ENCODE measurements at regions not wholly inside any gene's neighbourhood (a gene's known extent, or its start where the extent isn't known, plus 50 kb on each side); places are given as distances from the start of the nearest gene placed in this dataset.
"Not testable (repeated sequence)": the region's sequence is repeated elsewhere in the genome, so short reads cannot be mapped to it uniquely, and the experiment has no call there.

- Histone ChIP-seq H3K4me1 (ENCODE audit: control insufficient read depth in 5 of 5, insufficient read depth in 5 of 5, low read length in 5 of 5) (peaks cover 1 to 35% (median 18%) of the 10 kb centered on the region in 5 donors), H3K9me3 (ENCODE audit: control insufficient read depth in 5 of 5, low read length in 5 of 5) (no peaks in the 10 kb centered on the region), H3K27ac (ENCODE audit: low read depth, low read length) (no peak overlapping the region), H3K9ac (ENCODE audit: low read length in 5 of 5) (no peak overlapping the region), H3K36me3 (ENCODE audit: control insufficient read depth in 5 of 5, insufficient read depth in 5 of 5, low read length in 5 of 5) (no peaks in the 10 kb centered on the region), H3K4me3 (ENCODE audit: low read depth in 1 of 5, low read length in 5 of 5) (no peak overlapping the region), H3K27me3 (ENCODE audit: control insufficient read depth in 5 of 5, insufficient read depth in 4 of 5, low read length in 5 of 5) (peaks cover 0 to 6% (median 1%) of the 10 kb centered on the region in 5 donors)
Observed at GRCh38 chr9:129554649-129555048, 66.3 kb downstream of the C9orf50 start.

GRCh38 chr9:129553277-129553676 lies 67.6 kb downstream of the C9orf50 start:
- Histone ChIP-seq H3K36me3 (ENCODE audit: control insufficient read depth in 5 of 5, insufficient read depth in 5 of 5, low read length in 5 of 5) (no peaks in the 10 kb centered on the region), H3K4me1 (ENCODE audit: control insufficient read depth in 5 of 5, insufficient read depth in 5 of 5, low read length in 5 of 5) (peaks cover 8 to 45% (median 25%) of the 10 kb centered on the region in 5 donors)

GRCh38 chr9:129552064-129552463 lies 68.8 kb downstream of the C9orf50 start:
- H3K36me3 ChIP-seq (ENCODE audit: control insufficient read depth in 5 of 5, insufficient read depth in 5 of 5, low read length in 5 of 5) = no peaks in the 10 kb centered on the region
- peaks cover 9 to 42% (median 27%) of the 10 kb centered on the region in 5 donors for H3K4me1 ChIP-seq (ENCODE audit: control insufficient read depth in 5 of 5, insufficient read depth in 5 of 5, low read length in 5 of 5)
- H3K4me3 ChIP-seq (ENCODE audit: low read depth in 1 of 5, low read length in 5 of 5) = no peak overlapping the region
- no peak overlapping the region for H3K27ac ChIP-seq (ENCODE audit: low read depth, low read length)
- peaks cover 0 to 17% (median 0%) of the 10 kb centered on the region in 5 donors for H3K27me3 ChIP-seq (ENCODE audit: control insufficient read depth in 5 of 5, insufficient read depth in 4 of 5, low read length in 5 of 5)
- H3K9me3 ChIP-seq (ENCODE audit: control insufficient read depth in 5 of 5, low read length in 5 of 5) = no peaks in the 10 kb centered on the region
- no peak overlapping the region for H3K9ac ChIP-seq (ENCODE audit: low read length in 5 of 5)

More at GRCh38 chr9:129553277-129553676, 67.6 kb downstream of the C9orf50 start:
- no peak overlapping the region for H3K4me3 ChIP-seq (ENCODE audit: low read depth in 1 of 5, low read length in 5 of 5)
- no peaks in the 10 kb centered on the region for H3K9me3 ChIP-seq (ENCODE audit: control insufficient read depth in 5 of 5, low read length in 5 of 5)
- no peak overlapping the region for H3K9ac ChIP-seq (ENCODE audit: low read length in 5 of 5)
- peaks cover 0 to 16% (median 3%) of the 10 kb centered on the region in 5 donors for H3K27me3 ChIP-seq (ENCODE audit: control insufficient read depth in 5 of 5, insufficient read depth in 4 of 5, low read length in 5 of 5)
- no peak overlapping the region for H3K27ac ChIP-seq (ENCODE audit: low read depth, low read length)

GRCh38 chr9:129551393-129551973 lies 69.4 kb downstream of the C9orf50 start:
- Histone ChIP-seq H3K27me3 (ENCODE audit: control insufficient read depth in 5 of 5, insufficient read depth in 4 of 5, low read length in 5 of 5) (peaks cover 0 to 18% (median 0%) of the 10 kb centered on the region in 5 donors), H3K9ac (ENCODE audit: low read length in 5 of 5) (no peak overlapping the region), H3K4me3 (ENCODE audit: low read depth in 1 of 5, low read length in 5 of 5) (no peak overlapping the region), H3K36me3 (ENCODE audit: control insufficient read depth in 5 of 5, insufficient read depth in 5 of 5, low read length in 5 of 5) (no peaks in the 10 kb centered on the region), H3K27ac (ENCODE audit: low read depth, low read length) (no peak overlapping the region), H3K4me1 (ENCODE audit: control insufficient read depth in 5 of 5, insufficient read depth in 5 of 5, low read length in 5 of 5) (peaks cover 9 to 38% (median 27%) of the 10 kb centered on the region in 5 donors), H3K9me3 (ENCODE audit: control insufficient read depth in 5 of 5, low read length in 5 of 5) (no peaks in the 10 kb centered on the region)

GRCh38 chr9:129550977-129551376 lies 69.9 kb downstream of the C9orf50 start:
- H3K4me1 ChIP-seq (ENCODE audit: control insufficient read depth in 5 of 5, insufficient read depth in 5 of 5, low read length in 5 of 5) = peaks cover 9 to 37% (median 27%) of the 10 kb centered on the region in 5 donors
- H3K27ac ChIP-seq (ENCODE audit: low read depth, low read length); H3K9me3 ChIP-seq (ENCODE audit: control insufficient read depth in 5 of 5, low read length in 5 of 5); H3K9ac ChIP-seq (ENCODE audit: low read length in 5 of 5); H3K4me3 ChIP-seq (ENCODE audit: low read depth in 1 of 5, low read length in 5 of 5); H3K36me3 ChIP-seq (ENCODE audit: control insufficient read depth in 5 of 5, insufficient read depth in 5 of 5, low read length in 5 of 5): not testable (repeated sequence)
- peaks cover 0 to 18% (median 0%) of the 10 kb centered on the region in 5 donors for H3K27me3 ChIP-seq (ENCODE audit: control insufficient read depth in 5 of 5, insufficient read depth in 4 of 5, low read length in 5 of 5)

- peaks cover 0 to 18% (median 0%) of the 10 kb centered on the region in 5 donors for H3K27me3 ChIP-seq (ENCODE audit: control insufficient read depth in 5 of 5, insufficient read depth in 4 of 5, low read length in 5 of 5)
- H3K9ac ChIP-seq (ENCODE audit: low read length in 5 of 5) = peak overlapping the region in 4 of 5 donors; percentile 24 to 68 (median 53)
- H3K4me3 ChIP-seq (ENCODE audit: low read depth in 1 of 5, low read length in 5 of 5) = peak overlapping the region in 4 of 5 donors; percentile 35 to 55 (median 48)
- peaks cover 9 to 34% (median 27%) of the 10 kb centered on the region in 5 donors for H3K4me1 ChIP-seq (ENCODE audit: control insufficient read depth in 5 of 5, insufficient read depth in 5 of 5, low read length in 5 of 5)
- H3K27ac ChIP-seq (ENCODE audit: low read depth, low read length) = peak overlapping the region; percentile 54
- H3K36me3 ChIP-seq (ENCODE audit: control insufficient read depth in 5 of 5, insufficient read depth in 5 of 5, low read length in 5 of 5) = no peaks in the 10 kb centered on the region
- H3K9me3 ChIP-seq (ENCODE audit: control insufficient read depth in 5 of 5, low read length in 5 of 5) = no peaks in the 10 kb centered on the region
Observed at GRCh38 chr9:129550199-129550839, 70.6 kb downstream of the C9orf50 start.

- Histone ChIP-seq H3K27me3 (ENCODE audit: control insufficient read depth in 5 of 5, insufficient read depth in 4 of 5, low read length in 5 of 5) (peaks cover 0 to 18% (median 0%) of the 10 kb centered on the region in 5 donors), H3K9ac (ENCODE audit: low read length in 5 of 5) (peak overlapping the region in 4 of 5 donors; percentile 35 to 66 (median 47)), H3K27ac (ENCODE audit: low read depth, low read length) (peak overlapping the region; percentile 54), H3K4me3 (ENCODE audit: low read depth in 1 of 5, low read length in 5 of 5) (peak overlapping the region in 4 of 5 donors; percentile 19 to 55 (median 38)), H3K4me1 (ENCODE audit: control insufficient read depth in 5 of 5, insufficient read depth in 5 of 5, low read length in 5 of 5) (peaks cover 9 to 34% (median 25%) of the 10 kb centered on the region in 5 donors), H3K9me3 (ENCODE audit: control insufficient read depth in 5 of 5, low read length in 5 of 5) (no peaks in the 10 kb centered on the region), H3K36me3 (ENCODE audit: control insufficient read depth in 5 of 5, insufficient read depth in 5 of 5, low read length in 5 of 5) (no peaks in the 10 kb centered on the region)
Observed at GRCh38 chr9:129549684-129550083, 71.2 kb downstream of the C9orf50 start.

- Histone ChIP-seq H3K9ac (ENCODE audit: low read length in 5 of 5) (peak overlapping the region in 2 of 5 donors; percentile 35 to 66), H3K36me3 (ENCODE audit: control insufficient read depth in 5 of 5, insufficient read depth in 5 of 5, low read length in 5 of 5) (no peaks in the 10 kb centered on the region), H3K4me3 (ENCODE audit: low read depth in 1 of 5, low read length in 5 of 5) (peak overlapping the region in 3 of 5 donors; percentile 27 to 55 (median 49)), H3K4me1 (ENCODE audit: control insufficient read depth in 5 of 5, insufficient read depth in 5 of 5, low read length in 5 of 5) (peaks cover 9 to 32% (median 22%) of the 10 kb centered on the region in 5 donors), H3K27ac (ENCODE audit: low read depth, low read length) (peak overlapping the region; percentile 54), H3K27me3 (ENCODE audit: control insufficient read depth in 5 of 5, insufficient read depth in 4 of 5, low read length in 5 of 5) (peaks cover 0 to 18% (median 0%) of the 10 kb centered on the region in 5 donors), H3K9me3 (ENCODE audit: control insufficient read depth in 5 of 5, low read length in 5 of 5) (no peaks in the 10 kb centered on the region)
Observed at GRCh38 chr9:129549139-129549538, 71.8 kb downstream of the C9orf50 start.

GRCh38 chr9:129548571-129549135 lies 72.2 kb downstream of the C9orf50 start:
- Histone ChIP-seq H3K27ac (ENCODE audit: low read depth, low read length) (no peak overlapping the region), H3K4me1 (ENCODE audit: control insufficient read depth in 5 of 5, insufficient read depth in 5 of 5, low read length in 5 of 5) (peaks cover 9 to 32% (median 22%) of the 10 kb centered on the region in 5 donors), H3K27me3 (ENCODE audit: control insufficient read depth in 5 of 5, insufficient read depth in 4 of 5, low read length in 5 of 5) (peaks cover 0 to 18% (median 0%) of the 10 kb centered on the region in 5 donors), H3K9ac (ENCODE audit: low read length in 5 of 5) (peak overlapping the region in 1 of 5 donors; percentile 66), H3K36me3 (ENCODE audit: control insufficient read depth in 5 of 5, insufficient read depth in 5 of 5, low read length in 5 of 5) (no peaks in the 10 kb centered on the region), H3K4me3 (ENCODE audit: low read depth in 1 of 5, low read length in 5 of 5) (no peak overlapping the region), H3K9me3 (ENCODE audit: control insufficient read depth in 5 of 5, low read length in 5 of 5) (no peaks in the 10 kb centered on the region)
